Embryonic facial prominence (tissue), 1 donor: ENCODE measurements at regions not wholly inside any gene's neighbourhood (a gene's known extent, or its start where the extent isn't known, plus 50 kb on each side); places are given as distances from the start of the nearest gene placed in this dataset.

ENCODE experiments used
- DNase-seq: peaks from one replicate; pipeline ENCODE4 v3.0.0-alpha.2; 2016; ENCODE audit errors: extremely low spot score

DNA sequence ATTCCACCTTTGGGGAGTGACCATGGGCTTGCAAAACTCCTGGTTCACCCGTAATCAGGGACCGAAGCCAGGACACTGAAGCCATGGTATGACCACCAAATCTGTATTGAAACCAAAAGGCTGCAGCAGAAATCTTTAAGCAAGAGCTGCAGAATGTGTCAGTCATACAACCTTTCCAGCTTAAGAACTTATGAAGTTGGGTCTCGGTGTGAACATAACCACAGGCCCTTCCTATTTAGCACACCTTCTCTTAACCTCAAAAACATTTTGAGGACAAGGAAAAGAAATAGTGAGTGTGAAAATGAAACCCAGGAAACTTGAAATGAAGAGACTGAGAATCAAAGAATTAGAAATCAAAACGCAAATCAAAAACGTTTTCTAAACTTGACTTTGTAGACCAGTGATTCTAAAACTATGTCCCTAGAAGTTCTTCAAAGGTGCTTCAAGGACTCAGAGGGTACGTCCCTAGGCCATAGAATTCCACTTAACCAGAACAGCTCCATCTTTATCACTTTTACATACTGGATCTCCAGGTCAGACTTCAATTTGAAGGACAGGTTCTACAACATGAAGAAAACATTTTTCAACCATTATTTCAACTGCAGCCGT lies 231.6 kb upstream of the GRIP1 start:
- DNase-seq, result no peak

DNA sequence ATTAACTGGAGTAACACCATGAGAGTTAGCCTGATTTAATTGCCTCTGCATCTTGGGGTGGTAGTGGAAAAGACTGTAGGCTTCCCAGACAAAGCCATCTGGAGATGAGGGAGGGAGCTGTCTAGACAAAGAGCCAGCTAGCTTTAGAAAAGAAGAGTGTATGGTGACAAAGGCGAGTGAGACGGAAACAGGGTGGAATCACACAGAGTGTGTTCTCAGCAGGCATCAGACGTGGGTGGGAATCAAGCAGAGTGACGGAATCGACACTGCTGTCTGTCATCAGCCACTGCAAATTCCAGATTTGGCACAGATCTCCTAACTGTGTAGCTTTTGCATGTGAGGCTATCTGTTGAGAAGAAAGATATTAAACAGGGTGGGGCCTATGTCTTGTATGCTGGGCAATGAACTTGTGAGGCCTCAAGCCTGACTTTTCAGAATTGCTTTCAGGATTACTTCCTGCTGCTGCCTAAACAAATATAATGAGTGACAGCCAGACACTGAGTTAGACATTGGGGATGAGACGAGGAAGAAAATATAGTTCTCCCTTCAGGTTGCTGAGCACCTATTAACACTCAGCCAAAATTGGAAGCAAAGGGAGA lies 236.5 kb upstream of the GRIP1 start:
- no peak for DNase-seq

DNA sequence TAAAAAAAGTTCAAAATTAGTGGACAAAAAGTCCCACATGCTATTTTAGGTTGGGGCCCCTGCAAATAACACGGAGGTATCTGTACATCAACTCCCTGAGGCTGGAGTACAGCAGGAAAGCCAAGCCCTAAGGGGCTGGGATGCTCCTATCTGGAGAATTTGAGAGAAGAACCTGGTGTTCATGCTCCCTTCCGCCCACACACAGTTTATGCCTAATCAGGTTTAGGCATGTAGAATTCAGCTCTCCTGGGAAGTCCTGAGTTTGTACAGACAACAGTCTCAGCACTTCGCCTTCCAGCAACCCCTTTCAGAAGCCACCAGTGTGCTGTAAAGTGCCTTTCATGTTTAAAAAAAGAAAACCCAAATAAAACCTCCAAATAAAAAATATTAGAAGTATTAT lies 237.3 kb upstream of the GRIP1 start:
- no peak for DNase-seq

DNA sequence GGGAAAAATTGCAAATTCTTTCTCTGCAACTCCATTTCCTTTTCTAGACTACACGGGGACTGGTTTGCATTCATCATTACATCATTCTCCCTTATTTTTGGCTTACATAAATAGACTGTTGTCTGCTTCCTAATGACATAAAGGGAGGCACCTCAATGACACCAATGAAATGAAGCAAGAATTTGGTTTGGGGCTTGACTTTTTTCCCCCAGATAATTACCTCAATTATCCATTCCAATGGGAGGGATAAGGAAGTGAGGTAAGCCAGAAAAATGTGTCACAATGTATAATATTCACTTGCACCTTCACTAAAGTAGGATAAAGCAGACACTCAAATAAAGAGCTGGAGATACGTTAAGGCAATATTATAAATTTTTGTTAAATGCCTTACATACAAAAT lies 240.6 kb upstream of the GRIP1 start:
- no peak for DNase-seq

DNA sequence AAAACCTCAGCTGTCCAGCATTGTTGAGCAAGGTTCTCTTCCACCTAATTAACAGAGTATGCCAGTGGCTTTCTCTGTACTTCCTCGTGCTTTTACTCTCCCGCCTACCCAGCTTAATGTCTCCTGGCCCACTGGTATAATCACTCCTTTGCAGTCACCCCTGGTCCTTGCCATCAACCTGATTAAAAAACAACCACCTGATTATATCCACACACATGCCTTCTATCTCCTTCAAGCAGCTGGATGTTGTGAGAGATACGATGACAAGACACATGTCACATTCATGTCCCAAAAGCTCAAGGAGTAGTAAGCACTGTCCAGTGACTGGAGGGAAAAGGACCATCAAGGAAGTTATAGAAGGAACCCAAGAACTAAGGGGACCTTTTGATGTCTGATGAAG lies 241.3 kb upstream of the GRIP1 start:
- no peak for DNase-seq

DNA sequence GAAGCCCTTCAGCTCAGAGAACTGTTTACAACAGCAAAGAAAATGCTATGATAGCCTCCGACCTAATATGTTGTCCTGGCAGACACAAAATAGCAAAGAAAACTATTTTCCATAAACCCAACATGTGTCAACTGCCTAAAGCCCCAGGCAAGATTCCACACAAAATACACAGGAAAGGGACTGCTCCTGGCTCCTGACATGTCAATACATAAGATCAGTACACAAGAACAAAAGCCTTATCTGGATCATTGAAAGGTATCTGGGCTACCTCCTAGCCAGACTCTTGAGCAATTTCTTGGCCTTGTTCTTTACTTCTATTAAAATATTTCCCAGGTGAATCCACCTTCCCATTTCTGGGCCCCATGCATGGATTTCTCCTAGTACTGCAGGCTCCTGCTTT lies 242.3 kb upstream of the GRIP1 start:
- DNase-seq, result no peak

DNA sequence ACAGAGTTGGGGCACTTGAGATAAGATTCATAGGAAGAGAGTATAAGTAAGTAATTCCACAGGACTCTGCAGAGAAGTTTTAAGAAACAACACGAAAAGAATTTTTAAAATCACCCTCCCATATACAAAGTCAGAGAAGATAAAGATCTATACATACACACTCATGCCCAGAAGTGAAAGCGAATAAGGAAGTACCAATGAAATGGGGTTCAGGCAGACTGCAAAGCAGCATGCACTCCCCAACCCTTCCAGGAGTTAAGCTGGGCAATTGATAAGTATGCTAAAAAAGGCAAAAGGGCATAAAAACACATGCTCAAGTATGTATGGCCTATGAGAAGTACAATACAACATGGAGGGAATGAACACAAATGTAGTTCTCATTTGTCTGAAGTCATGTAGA lies 246.2 kb upstream of the GRIP1 start:
- DNase-seq, result no peak

DNA sequence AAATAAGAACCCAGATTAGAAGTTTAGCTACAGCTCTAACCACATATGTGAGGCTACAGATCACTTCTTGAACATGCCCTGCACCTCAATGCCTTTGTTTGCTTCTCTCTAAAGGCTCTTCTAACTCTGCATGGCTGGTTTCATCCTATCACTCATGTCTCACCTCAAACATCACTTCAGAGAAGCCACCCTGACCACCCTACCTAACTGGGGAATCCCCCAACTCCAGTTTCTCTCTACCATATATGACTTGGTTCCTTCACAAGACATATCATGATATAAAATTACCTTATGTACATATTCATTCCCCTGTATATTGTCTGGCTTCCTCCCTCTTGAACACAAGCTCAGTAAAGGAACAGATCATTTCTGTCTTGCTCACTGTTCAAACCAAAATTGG lies 250.2 kb upstream of the GRIP1 start:
- DNase-seq, result no peak

DNA sequence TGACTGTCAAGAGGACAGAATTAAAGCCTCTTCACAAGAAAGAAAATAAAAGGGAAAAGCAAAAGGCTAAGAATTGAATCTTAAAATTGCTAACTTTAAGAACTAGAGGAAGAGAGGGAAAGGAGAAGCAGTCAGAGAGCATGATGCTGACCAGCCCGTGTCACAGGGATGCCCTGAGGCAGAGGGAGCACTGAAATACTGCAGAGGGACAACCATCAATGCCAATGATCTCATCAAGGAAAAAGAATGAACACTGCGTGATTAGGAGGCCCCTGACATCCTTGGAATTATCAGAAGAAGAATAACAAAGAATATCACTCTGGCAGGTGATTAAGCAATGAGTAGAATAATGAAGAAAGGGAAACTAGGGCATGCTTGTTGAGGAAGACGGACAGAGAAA lies 252.2 kb upstream of the GRIP1 start:
- DNase-seq, result no peak

DNA sequence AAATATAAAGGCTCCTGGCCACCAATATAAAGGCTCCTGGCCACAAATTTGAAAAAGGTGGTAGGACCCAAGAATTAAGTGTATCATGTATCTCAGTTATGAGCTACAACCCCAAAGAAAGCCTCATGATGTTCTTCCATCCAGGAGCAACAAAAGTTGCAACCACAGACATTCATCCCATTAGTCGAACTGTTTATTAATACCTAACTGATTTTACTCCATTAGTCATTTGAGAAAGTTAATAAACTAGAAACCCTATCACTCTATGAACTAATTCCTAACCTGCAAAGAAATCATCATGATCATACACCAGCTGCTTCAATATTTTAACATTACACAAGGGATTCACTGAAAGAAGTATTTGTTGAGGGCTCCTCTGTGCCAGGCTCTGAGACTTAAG lies 253.2 kb upstream of the GRIP1 start:
- no peak for DNase-seq

DNA sequence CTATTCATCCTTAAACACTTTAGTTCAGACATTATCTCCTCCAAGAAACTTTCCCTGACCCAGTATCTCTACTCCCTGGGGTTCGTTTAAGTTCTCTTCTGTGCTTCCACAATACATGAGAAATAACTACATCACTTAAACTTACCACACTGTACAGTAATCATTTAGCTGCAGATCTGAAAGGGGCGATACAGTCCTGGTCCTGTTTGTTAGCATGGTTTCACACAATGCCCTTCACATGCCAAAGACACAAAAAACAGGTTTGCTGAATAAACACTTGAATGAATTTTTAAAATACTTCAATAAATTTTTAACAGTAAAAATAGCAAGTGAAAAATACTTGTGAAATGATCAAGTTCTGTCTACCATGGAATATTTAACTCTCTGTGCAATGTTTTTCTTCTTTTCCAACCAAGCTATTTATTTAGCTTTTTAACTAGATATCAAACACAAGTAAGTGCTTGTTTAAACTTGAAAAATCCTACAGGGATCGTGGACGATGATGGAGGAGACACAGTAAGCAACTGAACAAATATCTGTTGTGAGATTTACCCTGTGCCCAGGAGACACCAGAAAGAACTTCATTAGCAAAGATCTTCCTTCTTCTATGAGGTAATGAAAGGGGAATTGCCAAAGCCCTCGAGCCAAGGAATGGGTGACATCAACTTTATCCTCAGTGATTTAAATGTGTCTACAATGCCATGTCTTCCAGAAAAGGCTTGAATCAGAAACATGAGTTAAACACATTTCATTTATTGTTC lies 255.6 kb upstream of the GRIP1 start:
- no peak for DNase-seq

DNA sequence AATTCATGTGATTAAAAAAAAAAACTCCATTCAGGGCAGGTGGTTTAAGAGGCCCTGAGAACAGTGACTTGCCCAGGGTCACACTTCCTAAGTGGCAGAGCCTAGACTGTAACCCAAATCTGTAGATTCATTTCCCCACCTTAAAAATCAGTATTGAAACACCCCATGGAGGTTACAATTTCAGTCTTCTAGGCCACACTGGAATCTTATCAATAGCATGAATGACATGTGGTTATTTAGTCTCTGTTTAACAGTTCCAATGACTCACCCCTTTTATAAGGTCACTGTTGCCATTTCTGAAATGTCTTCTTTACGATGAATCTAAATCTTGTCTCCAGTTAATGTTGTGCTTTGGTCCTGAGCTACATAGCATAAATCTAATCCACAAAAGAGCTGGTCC lies 262.3 kb upstream of the GRIP1 start:
- DNase-seq, result no peak

DNA sequence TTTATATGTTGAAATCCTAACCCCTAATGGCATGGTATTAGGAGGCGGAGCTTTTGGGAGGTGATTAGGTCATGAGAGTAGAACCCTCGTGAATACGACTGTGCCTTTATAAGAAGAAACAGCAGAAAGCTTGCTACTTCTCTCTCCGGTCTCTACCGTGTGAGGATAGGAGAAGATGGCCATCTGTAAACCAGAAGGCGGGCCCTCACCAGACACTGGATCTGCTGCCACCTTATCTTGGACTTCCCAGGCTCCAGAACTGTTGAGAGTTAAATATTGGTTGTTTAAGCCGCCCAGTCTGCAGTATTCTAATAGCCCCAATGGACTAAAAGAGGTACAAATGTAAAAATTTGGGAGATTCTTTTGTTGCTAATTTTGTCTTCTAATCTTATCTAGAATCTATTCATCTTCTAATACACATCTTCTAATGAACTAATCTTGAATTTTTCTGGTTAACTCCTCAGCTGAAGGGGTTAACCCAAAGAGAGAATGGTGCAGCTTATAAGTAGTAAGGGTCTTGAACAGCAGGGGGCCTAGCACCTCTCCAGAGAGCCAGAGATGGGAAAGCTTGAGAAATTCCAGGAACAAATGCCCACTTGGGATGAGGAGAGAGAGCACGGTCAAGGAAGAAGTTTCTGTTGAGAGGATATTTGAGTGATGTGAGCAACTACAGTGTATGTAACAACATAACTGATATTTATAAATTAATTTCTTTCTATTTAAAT lies 264.0 kb upstream of the GRIP1 start:
- no peak for DNase-seq

DNA sequence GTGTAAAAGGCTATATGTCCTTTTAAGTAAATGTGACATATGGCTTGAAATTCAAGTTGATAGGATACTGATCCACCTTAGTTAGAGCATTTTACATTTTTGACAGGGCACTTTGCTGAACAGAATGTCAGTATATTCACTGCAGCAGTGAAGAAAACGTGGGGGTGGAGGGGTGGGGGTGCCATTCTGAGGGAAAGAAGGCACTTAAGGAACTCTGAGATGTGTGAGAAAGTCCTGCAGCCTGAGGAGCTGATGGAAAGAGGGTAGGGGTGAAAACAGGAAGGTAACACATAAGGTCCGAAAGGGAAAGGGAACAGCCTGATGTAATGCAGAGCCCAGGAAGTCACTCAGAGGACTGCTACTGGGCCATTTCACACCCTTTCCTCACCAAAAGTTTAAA lies 265.5 kb upstream of the GRIP1 start:
- no peak for DNase-seq

DNA sequence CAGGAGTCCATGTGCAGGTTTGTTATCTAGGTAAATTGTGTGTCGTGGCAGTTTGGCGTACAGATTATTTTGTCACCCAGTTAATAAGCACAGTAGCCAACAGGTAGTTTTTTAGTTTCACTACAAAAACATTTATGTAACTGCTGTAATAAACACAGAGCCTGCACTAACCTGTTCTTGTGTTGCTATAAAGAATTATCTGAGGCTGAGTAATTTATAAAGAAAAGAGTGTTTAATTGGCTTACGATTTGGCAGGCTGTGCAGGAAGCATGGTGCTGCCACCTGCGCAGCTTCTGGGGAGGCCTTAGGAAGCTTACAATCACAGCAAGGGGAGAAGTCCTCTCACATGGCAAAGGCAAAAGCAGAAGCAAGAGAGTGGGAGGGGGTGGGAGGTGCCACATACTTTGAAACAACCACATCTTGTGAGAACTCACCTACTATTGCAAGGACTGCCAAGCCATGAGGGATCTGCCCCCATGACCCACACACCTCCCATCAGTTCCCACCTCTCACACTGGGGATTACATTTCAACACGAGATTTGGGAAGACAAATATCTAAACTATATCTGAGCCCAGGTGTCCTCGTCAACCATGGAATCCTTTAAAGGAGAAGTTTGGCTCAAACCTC lies 266.4 kb upstream of the GRIP1 start:
- DNase-seq, result no peak

DNA sequence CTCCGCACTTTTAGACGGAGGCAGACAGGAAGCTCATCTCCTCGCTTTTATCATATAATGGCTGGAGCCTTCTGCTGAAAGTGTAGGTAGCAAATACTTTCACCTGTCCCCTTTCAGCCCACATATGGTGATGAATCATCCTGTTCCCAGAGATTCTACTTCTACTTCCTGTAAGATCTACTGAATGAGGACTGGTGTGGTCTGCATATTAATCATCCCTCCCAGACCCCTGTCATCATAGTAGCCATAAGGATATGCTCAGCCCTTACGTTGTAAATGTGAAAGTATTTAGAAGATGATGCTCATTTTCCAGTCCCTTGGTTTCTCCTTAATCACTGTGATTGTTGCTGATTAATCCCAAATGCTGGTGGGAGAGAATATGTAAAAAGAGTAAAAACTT lies 268.2 kb upstream of the GRIP1 start:
- DNase-seq, result no peak

DNA sequence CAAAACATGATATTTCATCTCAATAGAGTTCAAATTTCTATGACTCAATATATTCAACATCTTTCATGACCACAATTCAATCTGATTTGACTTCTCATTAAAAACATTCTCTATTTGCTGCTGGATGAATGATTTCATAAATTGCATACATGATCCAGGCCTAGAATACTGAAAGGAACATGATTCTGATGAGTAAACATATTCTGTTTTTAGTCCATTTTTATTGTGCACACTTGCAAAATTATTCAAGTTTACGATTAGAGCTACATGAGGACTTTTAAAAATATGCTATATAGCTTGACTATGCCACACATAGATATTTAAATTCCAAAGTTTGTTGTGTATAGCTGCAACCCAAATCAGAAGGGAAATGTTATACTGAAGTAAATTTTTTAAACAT lies 273.8 kb upstream of the GRIP1 start:
- no peak for DNase-seq

DNA sequence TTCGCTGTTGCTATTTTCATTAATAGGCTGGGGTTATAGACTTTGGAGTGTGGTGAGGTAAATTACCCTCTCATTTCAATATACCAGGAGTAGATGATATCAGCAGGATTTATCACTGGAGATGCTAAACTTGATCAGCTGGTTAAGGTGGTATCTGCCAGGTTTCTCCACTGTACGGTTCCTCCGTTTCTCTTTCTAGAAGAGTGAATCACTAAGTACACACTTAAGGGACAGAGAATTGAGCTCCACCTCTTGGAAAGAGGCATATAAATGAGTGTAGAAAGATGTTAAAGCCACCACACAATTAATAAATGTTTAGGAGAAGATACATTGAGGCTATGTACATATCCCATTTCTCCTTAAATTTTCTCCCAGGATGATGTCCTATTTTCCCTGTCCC lies 277.4 kb upstream of the GRIP1 start:
- DNase-seq, result no peak

DNA sequence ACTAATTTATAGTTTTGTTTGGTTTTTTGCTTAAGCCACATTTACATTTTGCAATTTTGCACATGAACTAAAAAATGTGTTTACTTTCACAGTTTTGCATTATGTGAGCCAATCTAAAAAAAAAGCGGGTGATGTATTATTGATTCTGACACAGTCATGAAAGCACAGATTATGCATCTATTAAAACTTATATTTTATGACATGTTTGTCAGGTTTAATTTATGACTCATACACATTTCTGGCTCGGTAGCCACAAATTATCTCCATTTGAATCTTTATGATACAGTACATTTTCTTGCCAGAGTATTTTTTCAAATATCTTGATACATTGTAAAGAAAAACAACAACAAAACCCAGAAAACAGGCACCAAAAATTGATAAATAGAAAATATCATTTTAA lies 280.4 kb upstream of the GRIP1 start:
- no peak for DNase-seq

DNA sequence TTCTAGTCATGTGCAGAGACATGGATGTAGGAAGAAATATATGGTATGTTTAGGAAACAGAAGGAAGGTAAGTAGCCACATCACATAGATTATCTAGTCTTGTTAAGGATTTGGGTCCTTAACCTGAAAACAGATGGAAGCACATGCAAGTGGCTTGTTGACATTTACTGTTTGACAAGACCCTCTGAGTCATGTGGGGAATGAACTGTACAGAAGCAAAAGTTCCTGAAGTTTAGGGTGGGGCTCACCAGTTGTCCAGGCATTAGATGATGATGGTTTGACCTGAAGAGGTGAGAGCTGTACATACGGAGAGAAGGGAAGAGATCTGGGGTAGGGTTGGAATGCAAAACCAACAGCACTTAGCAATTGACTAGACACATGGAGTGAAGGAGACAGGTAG lies 281.1 kb upstream of the GRIP1 start:
- no peak for DNase-seq

DNA sequence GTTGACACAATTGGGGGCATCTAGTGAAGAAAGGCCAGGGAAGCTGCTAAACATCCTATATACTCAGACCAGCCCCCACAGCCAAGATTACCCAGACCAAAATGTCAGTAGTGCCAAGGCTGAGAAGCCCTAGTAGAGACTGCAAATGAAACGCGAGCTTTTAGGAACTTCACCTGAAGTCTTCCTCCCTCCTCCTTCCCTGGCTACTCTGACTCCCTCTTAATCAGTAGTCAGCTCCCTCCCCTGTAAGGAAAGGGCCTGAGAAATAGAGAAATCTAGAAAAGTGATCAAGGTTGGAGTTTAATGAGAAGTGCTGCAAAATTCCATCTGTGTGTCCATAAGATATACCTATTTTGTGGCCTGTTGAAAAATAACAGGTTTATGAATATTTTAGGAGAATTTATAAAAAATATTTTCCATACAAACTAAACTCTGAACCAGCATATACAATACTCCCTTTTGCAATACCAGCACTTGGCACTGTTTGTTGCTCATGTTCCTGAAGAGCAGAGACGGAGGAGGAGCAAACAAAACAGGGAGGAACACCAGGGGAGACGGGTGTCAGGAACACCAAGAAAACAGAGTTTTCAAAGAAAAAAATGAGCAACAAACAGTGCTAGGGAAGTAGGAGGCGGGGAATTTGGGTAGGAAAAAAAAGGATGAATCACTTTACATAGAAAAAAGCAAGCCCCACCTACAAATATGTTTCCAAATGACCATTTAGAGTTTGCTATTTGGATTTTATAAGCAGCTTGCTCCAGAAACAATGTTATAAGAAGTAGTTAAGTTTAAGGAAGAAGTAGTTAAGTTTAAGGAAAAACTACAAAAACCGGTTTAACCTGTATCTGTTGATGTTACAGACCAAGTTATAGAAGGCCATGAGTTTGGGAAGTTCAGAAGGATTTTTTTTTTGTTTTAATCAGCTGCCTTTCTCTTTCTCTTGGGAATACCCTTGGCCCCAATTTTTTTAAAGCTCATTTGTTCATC lies 282.1 kb upstream of the GRIP1 start:
- DNase-seq, result no peak
